GM18519 (cell line): ENCODE measurements at regions not wholly inside any gene's neighbourhood (a gene's known extent, or its start where the extent isn't known, plus 50 kb on each side); places are given as distances from the start of the nearest gene placed in this dataset.

Experiments
- ATAC-seq: cut with Tn5 transposase; IDR thresholded peaks from one replicate; pipeline ENCODE4 v1.9.1; 2021; ENCODE audit warnings: mild to moderate bottlenecking, moderate library complexity; ENCODE audit not compliant: unreplicated experiment, low FRiP score

GRCh38 chr22:48957987-48958321 lies 869.7 kb downstream of the BRD1 start:
- no peak for ATAC-seq

- no peak for ATAC-seq
These were observed 870.2 kb downstream of the BRD1 start for GRCh38 chr22:48957311-48957986.

- no peak for ATAC-seq
These were observed 872.0 kb downstream of the BRD1 start for GRCh38 chr22:48955351-48956311.

- ATAC-seq, result no peak
These were observed 872.8 kb downstream of the BRD1 start for GRCh38 chr22:48954781-48955311.

- ATAC-seq, result no peak
These were observed 873.8 kb downstream of the BRD1 start for GRCh38 chr22:48953830-48954229.

GRCh38 chr22:48953103-48953720 lies 874.5 kb downstream of the BRD1 start:
- no peak for ATAC-seq

- no peak for ATAC-seq
These were observed 875.2 kb downstream of the BRD1 start for GRCh38 chr22:48952256-48953102.

- ATAC-seq, result no peak
These were observed 875.8 kb downstream of the BRD1 start for GRCh38 chr22:48951836-48952235.

GRCh38 chr22:48950151-48950915 lies 877.3 kb downstream of the BRD1 start:
- no peak for ATAC-seq

GRCh38 chr22:48949375-48950149 lies 878.1 kb downstream of the BRD1 start:
- ATAC-seq, result no peak

GRCh38 chr22:48948575-48949170 lies 879.0 kb downstream of the BRD1 start:
- no peak for ATAC-seq

GRCh38 chr22:48947636-48948035 lies 880.0 kb downstream of the BRD1 start:
- ATAC-seq, result no peak

- no peak for ATAC-seq
These were observed 881.8 kb downstream of the BRD1 start for GRCh38 chr22:48945621-48946458.

GRCh38 chr22:48944751-48945620 lies 882.7 kb downstream of the BRD1 start:
- no peak for ATAC-seq

GRCh38 chr22:48944433-48944750 lies 883.3 kb downstream of the BRD1 start:
- no peak for ATAC-seq

GRCh38 chr22:48943567-48944432 lies 883.9 kb downstream of the BRD1 start:
- ATAC-seq, result no peak
